ENCODE measurements at regions not wholly inside any gene's neighbourhood (a gene's known extent, or its start where the extent isn't known, plus 50 kb on each side); places are given as distances from the start of the nearest gene placed in this dataset.
"Not testable (repeated sequence)": the region's sequence is repeated elsewhere in the genome, so short reads cannot be mapped to it uniquely, and the experiment has no call there.

DNA sequence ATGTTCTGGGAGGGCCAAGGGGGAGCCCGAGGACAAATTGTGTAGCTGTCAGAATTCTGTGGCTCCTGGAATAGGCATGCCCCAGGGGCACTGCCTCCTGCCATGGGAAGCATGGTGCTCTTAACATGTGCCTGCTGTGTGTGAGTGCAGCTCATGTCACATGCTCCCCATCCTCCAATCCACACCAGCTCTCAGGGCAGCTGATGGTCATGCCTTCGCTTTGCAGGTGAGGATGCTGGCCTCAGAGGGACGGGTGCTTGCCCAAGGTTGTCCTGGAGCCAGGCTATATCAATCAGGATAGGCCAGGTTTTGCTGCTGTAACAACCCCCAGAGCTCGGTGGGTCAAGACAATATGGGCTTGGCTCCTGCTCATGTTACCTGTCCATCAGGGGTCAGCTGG, 303.4 kb downstream of the RPS24 start:
- H3K27me3 ChIP-seq = no peaks in the 10 kb centered on the region
- H3K4me3 ChIP-seq = no peak overlapping the region
- peaks cover 4% of the 10 kb centered on the region for H3K36me3 ChIP-seq
- DNase-seq = no peak
- H3K9me3 ChIP-seq = no peaks in the 10 kb centered on the region

DNA sequence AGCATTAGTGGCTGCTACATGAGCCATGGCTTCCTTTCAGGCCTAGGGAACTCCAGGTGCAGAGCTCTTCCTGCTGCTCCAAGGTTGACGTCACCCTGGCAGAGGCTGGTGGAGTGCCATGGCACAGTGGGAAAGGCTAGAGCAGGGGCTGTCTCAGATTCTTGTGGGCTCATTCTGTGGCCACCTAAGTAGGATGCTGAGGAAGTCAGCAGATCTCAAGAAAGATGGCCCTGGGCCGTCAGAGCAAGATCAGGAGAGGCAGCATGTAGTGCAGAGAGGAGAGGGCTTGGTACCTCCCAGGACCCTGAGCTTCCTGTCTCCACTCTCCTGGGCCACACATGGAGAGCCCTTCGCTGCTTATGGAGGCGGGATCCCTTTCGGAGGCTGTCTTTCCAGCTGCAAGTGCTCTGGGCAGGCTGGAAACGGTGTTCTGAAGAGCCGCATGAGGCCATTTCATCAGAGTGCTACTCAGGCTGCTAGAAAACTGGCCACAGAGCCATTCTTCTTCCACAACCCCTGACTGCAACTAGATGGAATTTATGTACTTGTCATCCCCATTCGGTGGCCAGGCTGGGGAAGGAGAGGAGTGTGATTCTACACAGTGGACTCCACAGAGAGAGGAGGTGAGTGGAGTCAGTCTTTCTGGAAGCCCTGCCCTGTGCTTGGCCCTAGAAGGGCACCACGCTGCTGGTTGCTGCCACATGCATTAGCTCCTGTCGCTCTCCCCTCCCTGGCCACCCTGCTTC, 304.2 kb downstream of the RPS24 start:
- Histone ChIP-seq H3K9me3 (no peaks in the 10 kb centered on the region), H3K36me3 (peaks cover 4% of the 10 kb centered on the region), H3K4me3 (no peak overlapping the region), H3K27me3 (no peaks in the 10 kb centered on the region)
- no peak for DNase-seq

DNA sequence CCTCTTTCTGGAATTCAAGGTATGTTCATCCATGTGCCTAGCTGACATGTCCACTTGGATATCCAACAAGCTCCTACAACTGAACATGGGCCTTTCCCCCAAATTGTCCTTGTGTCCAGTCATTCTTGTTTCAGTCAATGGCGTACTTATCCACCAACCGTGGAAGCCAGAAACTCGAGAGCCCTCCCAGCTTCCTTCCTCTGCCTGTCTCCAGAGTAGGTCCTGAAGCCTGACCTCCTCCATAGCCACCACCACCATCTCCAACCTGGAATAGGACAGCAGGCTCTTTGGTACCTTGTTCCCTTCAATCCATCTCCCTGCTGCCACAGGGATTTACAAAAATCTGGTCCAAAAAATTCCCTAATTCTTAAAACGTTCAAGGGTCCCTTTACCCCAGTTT, 305.1 kb downstream of the RPS24 start:
- H3K9me3 ChIP-seq = no peaks in the 10 kb centered on the region
- H3K36me3 ChIP-seq = peaks cover 4% of the 10 kb centered on the region
- DNase-seq = no peak
- no peak overlapping the region for H3K4me3 ChIP-seq
- H3K27me3 ChIP-seq = no peaks in the 10 kb centered on the region

DNA sequence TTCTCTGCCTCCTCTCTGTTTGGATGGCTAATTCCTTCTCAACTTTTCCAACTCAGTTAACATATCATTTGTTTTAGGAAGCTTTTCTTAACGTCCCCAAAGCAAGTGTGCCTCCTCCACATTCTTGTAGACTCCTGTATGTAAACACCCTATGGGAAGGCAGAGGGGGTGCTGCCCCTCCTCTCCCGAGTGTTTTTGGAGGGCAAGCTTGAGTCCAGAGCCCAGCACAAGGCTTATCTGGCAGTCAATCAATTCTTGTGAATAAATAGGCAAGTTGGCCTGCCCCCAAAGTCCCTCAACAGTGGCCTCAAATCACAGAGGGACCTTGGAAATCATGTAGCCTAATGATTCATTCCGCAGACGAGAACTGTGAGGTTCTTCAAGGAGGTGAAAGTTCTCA, 305.6 kb downstream of the RPS24 start:
- no peaks in the 10 kb centered on the region for H3K27me3 ChIP-seq
- no peak overlapping the region for H3K4me3 ChIP-seq
- no peak for DNase-seq
- no peaks in the 10 kb centered on the region for H3K9me3 ChIP-seq
- peaks cover 4% of the 10 kb centered on the region for H3K36me3 ChIP-seq

- no peaks in the 10 kb centered on the region for H3K36me3 ChIP-seq
- H3K9me3 ChIP-seq = peaks cover 3% of the 10 kb centered on the region; the same call in 1 of the 2 replicates
- H3K27me3 ChIP-seq = no peaks in the 10 kb centered on the region
- no peak overlapping the region for H3K4me3 ChIP-seq
- no peak for DNase-seq
Measured at GRCh38 chr10:78341953-78342614, 308.4 kb downstream of the RPS24 start.

DNA sequence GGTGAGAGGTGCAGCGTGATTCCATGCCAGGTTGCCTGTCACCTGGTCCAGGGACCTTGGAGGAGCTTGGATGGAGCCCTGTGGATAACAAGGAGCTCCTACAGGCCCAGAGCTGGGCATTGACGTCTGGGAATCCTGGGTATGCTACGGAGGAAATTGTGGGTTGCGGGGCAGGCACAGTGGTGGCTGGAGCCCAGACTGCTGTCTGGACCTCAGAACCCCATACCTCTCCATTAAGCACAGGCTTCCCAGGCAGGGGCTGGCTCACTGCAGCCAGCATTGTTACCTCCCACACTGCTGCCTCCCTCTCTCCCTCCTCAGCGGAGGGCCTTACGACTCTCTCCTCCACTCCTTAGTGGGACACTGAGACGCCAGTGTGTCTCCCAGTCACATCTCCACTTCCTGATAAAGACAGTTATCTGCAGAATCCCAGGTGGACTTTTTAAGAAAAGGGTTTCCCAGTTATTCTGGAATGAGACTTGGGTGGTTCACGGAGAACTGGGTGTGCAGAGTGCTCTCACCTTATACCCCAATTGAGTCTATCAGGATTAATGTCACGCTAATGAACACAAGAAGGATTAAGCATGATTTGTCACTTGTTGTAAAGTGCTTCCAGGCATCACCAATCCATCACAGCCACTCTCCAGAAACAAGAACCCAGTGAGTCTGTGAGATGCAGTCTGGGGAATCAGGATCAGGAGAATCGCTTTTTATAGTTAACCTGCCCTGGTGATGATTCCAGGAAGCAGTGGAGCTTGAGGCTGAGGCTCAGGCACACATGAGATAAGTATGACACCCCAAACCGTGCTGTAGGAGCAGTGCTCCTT, 309.4 kb downstream of the RPS24 start:
- Histone ChIP-seq H3K36me3 (no peaks in the 10 kb centered on the region), H3K9me3 (peaks cover 3% of the 10 kb centered on the region; the same call in 1 of the 2 replicates), H3K4me3 (no peak overlapping the region), H3K27me3 (no peaks in the 10 kb centered on the region)
- no peak for DNase-seq

- H3K27me3 ChIP-seq, H3K4me3 ChIP-seq, H3K9me3 ChIP-seq, H3K36me3 ChIP-seq, DNase-seq: not testable (repeated sequence)
Measured at GRCh38 chr10:78344257-78344656, 310.6 kb downstream of the RPS24 start.

DNA sequence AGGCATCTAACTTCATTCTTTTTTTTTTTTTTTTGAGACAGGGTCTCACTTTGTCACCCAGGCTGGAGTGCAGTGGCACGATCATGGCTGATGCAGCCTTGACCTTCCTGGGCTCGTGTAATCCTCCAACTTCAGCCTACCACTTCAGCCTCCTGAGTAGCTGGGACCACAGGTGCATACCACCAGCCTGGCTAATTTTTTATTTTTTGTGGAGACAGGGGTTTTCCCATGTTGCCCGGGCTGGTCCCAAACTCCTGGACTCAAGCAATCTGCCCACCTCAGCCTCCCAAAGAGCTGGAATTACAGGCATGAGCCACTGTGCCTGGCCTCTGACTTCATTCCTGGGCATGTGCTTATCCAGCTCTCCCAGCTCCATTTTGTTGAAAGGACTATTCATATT, 311.9 kb downstream of the RPS24 start:
- DNase-seq, H3K36me3 ChIP-seq, H3K9me3 ChIP-seq, H3K27me3 ChIP-seq, H3K4me3 ChIP-seq: not testable (repeated sequence)

- Histone ChIP-seq H3K36me3 (no peaks in the 10 kb centered on the region), H3K4me3 (no peak overlapping the region), H3K9me3 (peaks cover 3% of the 10 kb centered on the region; the same call in 1 of the 2 replicates), H3K27me3 (no peaks in the 10 kb centered on the region)
- no peak for DNase-seq
Measured at GRCh38 chr10:78346721-78347120, 313.1 kb downstream of the RPS24 start.

GRCh38 chr10:78348411-78349164, 314.9 kb downstream of the RPS24 start:
- H3K36me3 ChIP-seq = no peaks in the 10 kb centered on the region
- peaks cover 3% of the 10 kb centered on the region; the same call in 1 of the 2 replicates for H3K9me3 ChIP-seq
- H3K27me3 ChIP-seq = no peaks in the 10 kb centered on the region
- H3K4me3 ChIP-seq = no peak overlapping the region
- DNase-seq = no peak

DNA sequence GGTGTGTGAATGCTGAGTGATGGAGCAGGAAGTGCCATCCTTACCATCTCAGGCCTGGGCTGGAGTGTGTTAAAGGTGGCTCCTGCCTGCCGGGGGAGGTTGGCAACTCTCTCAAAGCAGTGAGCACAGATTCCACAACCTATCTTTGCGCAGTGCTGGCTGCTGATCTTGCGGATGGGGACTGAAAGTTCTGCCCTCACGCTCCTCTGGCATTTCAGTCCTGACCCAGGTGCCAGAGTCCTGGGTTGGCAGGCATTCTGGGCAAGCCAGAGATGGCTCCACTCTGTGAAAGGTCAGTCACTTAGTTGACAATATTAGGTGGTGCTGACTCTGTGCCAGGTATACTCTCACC, 315.5 kb downstream of the RPS24 start:
- H3K9me3 ChIP-seq = peaks cover 3% of the 10 kb centered on the region; the same call in 1 of the 2 replicates
- DNase-seq = no peak
- no peaks in the 10 kb centered on the region for H3K27me3 ChIP-seq
- no peaks in the 10 kb centered on the region for H3K36me3 ChIP-seq
- H3K4me3 ChIP-seq = no peak overlapping the region

- Histone ChIP-seq H3K9me3 (peaks cover 3% of the 10 kb centered on the region; the same call in 1 of the 2 replicates), H3K27me3 (no peaks in the 10 kb centered on the region), H3K36me3 (no peaks in the 10 kb centered on the region), H3K4me3 (no peak overlapping the region)
- no peak for DNase-seq
Measured at GRCh38 chr10:78349911-78350663, 316.4 kb downstream of the RPS24 start.

DNA sequence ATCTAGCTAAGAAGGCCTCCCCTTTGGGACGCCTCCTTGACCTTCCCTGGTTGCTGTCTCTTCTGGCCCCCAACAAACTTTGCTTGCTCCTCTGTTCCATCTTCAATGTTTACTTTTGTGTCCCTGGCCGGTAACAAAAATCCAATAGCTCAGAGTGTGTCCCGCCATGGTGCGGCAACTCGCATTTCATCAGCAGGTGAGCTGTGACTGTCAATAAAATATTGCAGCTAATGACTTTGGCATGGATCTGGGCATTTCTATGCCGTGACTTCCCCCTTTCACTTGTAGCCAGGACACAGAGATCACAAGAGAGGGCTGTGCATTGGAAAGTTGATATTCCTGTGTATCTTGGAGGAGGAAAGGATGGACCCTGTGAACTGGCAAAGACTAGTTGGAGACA, 317.6 kb downstream of the RPS24 start:
- Histone ChIP-seq H3K9me3 (no peaks in the 10 kb centered on the region), H3K4me3 (no peak overlapping the region)
- DNase-seq = no peak

DNA sequence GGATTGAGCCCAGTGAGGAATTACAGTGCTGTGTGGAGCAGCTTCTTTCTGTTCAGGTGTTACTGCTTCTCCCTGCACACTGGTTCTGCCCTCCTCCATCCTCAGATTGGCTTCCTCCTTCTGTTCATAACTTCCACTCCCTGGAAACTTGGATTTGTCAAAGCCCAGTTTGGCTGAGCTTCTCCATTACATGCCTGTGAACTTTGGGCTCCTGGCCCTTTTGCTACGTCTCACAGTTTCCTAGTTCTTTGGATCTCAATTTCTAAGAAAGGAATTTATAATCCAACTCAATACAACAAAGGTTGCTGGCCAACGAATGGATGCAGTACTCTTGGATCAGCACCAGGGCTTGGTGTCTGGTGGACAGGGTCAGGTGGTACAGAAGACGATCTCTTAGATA, 318.1 kb downstream of the RPS24 start:
- H3K9me3 ChIP-seq = no peaks in the 10 kb centered on the region
- H3K36me3 ChIP-seq = no peaks in the 10 kb centered on the region
- no peak for DNase-seq
- no peak overlapping the region for H3K4me3 ChIP-seq
- no peaks in the 10 kb centered on the region for H3K27me3 ChIP-seq

More for the DNA sequence above, 317.6 kb downstream of the RPS24 start:
- H3K27me3 ChIP-seq = no peaks in the 10 kb centered on the region
- no peaks in the 10 kb centered on the region for H3K36me3 ChIP-seq

GRCh38 chr10:78353636-78354035, 320.0 kb downstream of the RPS24 start:
- Histone ChIP-seq H3K9me3 (no peaks in the 10 kb centered on the region), H3K36me3 (no peaks in the 10 kb centered on the region), H3K4me3 (no peak overlapping the region), H3K27me3 (no peaks in the 10 kb centered on the region)
- no peak for DNase-seq

- Histone ChIP-seq H3K9me3 (no peaks in the 10 kb centered on the region), H3K4me3 (no peak overlapping the region), H3K36me3 (no peaks in the 10 kb centered on the region), H3K27me3 (no peaks in the 10 kb centered on the region)
- DNase-seq = no peak
Measured at GRCh38 chr10:78354101-78354500, 320.4 kb downstream of the RPS24 start.
